ENCODE measurements at regions not wholly inside any gene's neighbourhood (a gene's known extent, or its start where the extent isn't known, plus 50 kb on each side); places are given as distances from the start of the nearest gene placed in this dataset.

DNA sequence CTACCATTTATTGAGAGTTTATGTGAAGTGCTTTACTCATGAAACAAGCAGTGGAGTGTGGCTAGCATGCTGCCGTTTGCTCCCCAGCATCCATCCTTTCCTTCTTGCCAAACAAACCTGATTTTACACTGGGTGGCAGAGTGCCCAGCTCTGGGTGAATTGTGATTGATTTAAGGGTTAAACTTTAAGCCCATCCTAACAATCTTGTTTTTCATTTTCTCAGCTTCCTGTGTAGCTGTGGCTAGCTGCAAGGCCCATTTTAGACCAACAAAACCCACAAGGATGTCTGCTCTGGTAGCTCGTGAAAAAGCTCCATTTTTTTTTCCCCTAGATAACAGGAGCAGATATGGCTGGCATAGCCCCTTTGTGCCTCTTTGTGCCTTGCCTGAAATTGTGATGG lies 77.7 kb upstream of the KCNG1 start:
- no peak for DNase-seq (ENCODE audit: low read depth)

DNA sequence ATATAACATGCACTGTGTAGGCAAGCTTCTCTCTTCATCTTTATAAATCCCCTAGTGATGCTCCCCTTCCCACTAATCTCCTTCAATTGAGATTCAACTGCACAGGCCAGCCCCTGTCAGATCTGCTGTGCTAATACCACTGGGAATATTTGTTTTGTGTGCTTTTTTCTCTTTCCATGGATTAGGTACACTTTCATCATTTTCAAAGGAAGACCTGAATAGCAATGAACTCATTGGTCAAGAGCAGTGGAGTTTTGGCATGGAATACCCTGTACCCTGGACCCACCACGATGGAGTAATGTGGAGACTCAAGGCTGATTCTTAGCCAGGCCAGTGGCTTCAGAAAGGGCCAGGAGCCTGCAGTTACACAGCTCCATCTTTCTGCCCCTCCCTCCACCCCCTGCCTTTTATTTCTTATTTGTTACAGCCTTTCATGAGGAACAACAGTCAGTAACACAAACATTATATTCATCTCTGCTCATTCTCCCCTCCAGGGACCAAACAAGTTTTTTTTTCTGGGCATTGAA lies 75.4 kb upstream of the KCNG1 start:
- DNase-seq (ENCODE audit: low read depth), result no peak

DNA sequence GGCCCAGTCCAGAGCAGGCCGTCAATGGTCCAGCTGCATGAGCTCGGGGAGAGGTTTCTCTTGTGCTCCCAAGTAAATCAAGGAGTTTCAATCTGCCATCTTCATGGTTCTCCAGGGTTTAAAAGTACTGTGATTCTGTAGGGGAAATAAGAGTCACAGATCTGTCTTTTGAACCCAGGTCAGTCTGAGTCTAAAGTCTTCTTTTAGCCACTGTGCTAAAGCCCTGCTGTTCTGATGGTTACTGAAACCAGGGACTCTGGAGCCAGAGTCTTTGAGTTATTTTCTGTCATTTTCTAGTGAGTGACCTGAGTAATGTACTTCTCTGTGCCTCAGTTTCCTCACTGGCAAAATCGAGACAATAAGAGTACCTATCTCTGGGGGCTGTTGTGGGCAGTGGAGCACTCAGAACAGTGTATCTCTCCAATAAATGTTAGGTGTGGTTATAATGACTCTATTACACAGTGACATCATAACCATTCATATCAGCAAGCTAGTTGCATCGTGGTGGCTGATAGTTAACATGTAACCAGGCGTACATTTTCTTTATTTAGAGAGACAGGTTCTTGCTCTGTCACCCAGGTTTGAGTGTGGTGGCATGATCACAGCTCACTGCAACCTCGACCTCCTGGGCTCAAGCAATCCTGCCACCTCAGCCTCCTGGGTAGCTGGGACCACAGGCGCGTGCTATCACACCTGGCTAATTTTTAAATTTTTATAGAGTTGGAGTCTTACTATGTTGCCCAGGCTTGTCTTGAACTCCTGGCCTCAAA lies 74.6 kb upstream of the KCNG1 start:
- no peak for DNase-seq (ENCODE audit: low read depth)

DNA sequence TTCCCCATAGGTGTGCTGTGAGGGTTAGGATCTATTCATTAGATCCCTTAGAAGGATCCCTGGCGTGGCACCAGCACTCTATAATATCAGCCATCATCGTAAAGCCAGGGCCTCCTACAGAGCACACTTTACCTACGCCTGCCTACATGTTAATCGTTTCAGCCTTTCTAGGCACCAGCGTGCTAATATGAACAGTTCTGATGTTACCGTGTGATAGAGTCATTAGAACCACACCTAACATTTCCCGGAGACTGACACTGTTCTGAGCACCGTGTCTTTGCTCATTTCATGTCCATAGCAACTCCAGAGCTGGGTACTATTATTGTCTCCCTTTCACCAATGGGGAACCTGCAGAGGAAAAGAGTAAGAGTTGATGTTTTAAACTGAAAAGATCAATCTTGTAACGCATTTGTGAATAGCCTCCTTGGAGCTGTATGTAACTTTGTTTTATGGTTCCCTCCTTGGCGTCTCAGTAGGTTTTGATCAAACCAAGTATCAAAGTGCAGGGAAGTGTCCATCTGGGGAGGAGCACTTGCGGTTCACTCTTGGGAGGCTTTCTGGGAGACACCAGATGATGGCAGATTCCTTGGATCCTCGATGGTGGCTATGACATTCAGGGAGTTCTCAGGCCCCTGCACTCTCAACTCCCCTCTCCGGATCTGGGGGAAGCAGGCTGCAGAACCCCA lies 73.8 kb upstream of the KCNG1 start:
- DNase-seq (ENCODE audit: low read depth), result no peak

DNA sequence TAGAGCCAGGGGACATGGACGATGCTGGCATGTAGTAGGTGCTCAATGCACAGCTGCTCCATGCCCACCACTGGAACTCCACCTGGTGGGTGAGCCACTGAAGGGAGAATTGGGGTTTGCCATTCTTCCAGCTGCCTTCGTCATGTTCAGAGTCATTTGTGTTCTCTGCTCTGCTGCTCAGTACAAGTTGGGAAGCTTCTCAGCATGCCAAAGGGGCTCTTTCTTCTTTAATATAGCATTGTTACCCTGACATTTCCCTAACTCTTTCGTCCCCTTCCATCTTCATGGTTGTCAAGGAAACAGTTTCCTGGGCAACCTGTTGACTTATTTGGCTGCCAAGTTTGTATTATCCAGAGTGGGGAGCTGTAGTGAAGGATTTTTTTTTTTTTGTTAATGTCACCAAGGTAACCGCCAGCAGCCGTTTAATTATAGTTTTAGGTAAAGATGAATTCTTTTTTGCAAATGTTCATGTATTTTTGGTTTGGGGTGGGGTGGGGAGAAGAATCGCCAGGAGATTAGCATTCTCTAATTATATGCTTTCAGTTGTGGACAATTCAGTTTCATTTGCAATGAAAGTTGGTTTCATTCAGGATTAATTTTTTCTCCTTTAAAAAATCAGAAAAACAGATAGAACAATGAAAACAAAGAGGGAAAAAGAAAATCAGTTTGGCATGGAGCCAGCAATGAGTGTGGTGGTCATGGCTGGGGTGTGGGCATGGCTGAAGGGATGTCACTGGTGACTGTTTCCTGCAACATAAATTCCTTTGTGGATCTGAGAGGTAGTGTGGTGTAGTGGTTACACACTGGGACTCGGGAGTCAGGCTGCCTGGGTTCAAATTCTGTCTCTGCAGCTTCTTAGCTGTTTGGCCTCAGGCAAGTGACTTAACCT lies 73.0 kb upstream of the KCNG1 start:
- DNase-seq (ENCODE audit: low read depth), result no peak

DNA sequence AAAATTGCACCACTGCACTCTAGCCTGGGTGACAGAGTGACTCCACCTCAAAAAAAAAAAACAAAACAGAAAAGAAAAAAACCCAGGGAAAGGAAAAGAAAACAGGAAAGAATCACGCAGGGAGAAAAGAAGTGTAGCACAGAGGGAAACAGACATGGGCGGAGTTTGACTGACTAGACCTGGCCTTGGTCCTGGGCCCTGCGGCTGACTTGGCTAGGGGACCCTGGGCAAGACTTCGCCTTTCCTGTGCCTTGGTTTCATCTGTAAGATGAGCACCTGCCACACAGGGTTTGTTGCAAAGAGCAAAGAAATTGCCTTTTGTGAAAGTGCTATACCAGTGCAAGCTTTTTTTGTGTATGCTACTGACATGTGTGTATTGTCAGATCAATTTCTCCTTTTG lies 71.3 kb upstream of the KCNG1 start:
- DNase-seq (ENCODE audit: low read depth), result no peak

DNA sequence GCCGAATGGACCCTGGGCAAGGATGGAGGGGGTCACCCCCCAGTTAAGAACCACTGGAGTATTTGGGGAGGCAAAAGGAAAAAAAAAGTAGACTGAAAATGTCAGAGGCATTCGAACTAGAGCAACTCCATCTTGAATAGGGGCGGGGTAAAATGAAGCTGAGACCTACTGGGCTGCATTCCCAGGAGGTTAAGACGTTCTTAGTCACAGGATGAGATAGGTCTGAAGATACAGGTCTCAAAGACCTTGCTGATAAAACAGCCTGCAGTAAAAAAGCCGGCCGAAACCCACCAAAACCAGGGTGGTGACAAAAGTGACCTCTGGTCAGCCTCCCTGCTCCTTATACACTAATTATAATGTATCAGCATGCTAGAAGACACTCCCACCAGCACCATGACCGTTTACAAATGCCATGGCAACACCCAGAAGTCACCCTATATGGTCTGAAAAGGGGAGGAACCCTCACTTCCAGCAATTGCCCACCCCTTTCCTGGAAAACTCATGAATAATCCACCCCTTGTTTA lies 70.4 kb upstream of the KCNG1 start:
- no peak for DNase-seq (ENCODE audit: low read depth)

DNA sequence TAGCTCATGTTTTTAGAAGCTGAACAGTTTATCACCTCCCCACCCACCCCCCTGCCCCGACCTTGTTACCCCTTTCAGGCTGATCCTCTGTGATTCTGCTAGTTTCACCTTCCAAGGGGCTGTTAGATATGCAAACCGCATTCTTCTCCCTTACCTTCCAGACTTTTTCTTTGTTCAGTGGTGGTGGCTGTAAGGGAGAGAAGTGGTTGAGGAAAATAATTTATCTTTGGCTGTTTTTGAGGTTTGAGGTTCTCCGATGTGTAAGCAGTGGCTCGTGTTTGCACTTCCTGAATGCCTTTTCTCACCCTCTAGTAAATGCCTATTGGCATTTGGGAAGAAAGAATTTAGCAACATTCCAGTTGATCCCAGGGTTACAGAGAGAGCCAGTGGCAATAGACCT lies 69.4 kb upstream of the KCNG1 start:
- no peak for DNase-seq (ENCODE audit: low read depth)

DNA sequence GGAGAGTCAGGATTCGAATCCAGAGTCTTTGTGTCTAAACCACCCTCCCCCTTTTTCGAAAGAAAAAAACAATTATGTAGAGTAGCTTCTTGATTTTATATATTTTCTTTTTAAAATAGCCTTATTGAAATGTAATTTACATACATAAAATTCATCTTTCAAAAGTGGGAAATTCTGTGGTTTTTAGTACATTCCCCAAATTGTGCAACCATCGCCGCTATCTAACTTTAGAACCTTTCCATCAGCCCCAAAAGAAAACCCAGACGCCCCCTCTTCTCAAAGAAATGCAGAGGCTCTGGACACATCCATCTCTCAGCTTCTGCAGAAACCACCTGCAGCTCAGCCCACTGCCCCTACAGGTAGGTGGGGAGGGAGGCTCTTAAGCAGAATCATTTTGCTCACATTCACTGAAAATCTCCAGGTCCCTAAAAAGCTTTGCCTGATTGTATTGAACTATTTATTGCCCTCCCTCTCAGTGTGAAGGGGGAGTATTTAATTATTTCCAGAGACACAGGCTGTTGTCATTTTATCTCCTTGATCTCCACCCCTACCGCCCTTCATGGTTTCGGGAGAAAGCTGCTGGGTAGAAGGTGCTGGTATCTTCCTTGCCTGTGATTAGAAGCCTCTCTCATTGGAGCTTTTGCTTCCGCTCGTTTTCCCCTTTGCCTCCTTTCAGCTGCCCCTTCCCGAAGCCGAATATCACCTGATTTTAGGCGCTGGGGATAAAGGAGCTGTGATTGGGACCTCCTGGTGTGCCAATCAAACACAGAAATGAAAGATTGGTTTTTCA lies 68.7 kb upstream of the KCNG1 start:
- no peak for DNase-seq (ENCODE audit: low read depth)

DNA sequence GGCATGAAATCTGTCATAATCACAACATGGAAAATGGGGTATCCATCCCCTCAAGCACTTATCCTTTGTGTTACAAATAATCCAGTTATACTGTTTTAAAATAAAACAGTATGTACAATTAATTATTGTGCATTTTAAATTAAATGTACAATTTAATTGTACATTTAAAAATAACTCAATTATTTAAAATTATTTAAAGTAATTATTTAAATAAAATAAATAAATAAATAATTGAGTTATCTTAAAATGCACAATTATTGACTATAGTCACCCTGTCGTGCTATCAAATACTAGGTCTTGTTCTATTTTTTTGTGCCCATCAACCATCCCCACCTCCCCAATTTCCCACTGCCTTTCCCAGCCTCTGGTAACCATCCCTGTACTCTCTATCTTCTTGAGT lies 66.9 kb upstream of the KCNG1 start:
- DNase-seq (ENCODE audit: low read depth), result no peak

DNA sequence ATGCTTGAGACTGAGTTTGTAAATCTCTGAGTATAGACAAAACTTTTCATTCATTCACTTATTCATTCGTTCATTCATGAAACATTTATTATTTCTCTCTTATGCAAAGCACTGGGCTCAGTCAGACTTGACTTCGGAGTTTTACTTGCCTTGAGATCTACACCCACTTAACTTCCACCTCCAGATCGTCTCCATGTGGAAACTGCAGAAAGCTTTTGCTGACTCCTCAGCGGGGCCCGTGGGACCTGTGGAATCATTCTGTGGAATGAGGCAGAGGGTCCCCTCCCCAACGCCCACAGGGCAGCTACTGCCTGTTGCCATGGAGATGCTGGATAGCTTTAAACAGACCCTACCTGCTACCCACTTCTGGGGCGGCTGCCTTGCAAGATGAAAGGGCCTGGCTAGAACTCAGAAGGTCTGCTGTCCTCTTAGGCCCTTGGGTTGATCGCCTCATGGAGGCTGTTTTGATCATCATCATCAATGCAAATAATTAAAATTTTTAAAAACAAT lies 66.4 kb upstream of the KCNG1 start:
- no peak for DNase-seq (ENCODE audit: low read depth)

DNA sequence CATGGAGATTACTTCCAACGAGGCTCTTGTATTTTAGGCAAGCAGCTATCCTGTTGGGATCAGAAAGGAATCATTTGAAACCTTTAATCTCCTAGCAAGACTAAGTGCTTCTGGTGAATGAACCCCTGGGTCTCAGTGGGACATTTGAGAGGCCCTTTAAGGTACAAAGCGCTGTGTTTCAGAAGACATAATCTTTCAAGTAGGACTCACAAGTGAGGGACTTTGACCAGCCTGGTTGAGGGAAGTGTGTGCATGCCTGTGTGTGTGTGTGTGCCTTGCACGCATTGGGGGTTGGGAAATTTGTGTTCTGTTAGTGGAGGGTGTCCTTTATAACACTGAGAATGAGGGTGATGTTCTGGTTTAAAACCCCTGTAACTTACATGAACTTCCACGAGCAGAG lies 64.4 kb upstream of the KCNG1 start:
- no peak for DNase-seq (ENCODE audit: low read depth)

DNA sequence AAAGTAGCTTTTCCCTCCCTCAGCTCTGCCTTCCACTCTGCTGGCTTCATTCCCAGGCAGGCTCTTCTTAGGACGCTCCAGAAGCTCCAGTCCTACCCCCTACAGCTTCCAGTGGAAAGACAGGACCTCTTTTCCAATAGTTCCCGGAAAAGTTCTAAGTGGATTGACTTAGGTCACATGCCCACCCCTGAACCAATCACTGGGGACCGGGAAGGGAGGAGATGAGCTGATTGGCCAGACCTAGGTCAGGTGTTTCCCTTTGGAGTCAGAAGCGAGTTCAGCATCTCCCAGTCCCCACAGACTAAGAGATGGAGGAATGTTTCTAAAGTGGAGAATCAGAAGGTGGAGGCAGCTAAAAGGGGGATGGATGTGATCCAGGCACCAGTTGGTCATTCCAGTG lies 62.9 kb upstream of the KCNG1 start:
- DNase-seq (ENCODE audit: low read depth), result no peak

DNA sequence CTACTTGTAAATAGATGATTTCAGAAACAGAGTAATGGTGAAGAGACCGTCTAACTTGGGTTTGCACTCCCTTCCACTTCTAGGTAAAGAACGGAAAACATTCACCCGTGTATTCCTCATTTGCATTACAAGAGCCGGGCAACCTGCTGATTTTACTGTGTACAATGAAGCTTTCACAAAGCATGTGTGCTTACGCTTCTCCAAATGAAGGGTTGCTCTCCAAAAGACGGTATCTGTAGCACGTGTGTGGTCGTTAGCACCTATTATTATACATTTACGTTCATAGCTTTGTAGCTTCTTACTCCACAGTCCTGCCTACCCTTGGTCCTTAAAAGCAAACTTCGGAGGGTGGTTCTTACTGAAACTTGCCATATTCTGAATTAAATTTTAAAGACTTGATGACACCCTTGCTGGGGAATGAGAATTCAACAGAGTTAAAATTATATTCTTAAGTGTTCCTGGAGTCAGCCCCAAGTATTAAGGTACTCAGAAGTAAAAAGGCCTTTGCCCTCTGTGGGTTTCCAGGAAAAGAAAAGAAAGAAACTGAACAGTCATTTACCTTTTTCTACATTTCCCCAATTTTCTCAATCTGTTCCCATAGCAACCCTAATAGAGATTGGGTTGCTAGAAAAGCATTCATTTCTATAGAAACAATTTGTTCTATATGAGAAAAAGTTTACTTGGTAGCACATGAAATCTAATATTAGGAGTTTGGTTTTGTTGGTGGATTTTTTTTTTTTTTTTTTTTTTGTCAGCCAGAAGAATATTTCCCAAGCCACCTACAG lies 61.9 kb upstream of the KCNG1 start:
- DNase-seq (ENCODE audit: low read depth), result no peak

DNA sequence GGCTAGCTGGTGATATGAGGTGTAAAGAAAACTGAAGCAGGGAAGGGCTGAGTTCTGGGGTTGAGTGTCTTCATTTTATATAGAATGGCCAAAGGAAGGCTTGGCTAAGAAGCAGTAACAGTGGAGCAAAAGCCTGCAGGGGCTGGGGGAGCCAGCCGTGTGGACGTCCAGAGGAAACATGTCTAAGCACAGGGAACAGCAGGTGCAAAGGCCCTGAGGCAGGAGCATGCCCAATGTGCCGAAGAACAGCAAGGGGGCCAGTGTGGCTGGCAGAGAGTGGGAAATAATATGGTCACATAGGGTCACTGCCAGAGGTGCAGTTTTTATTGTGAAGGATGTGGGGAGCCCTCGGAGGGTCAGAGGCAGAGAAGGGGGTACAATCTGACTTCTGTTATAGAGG lies 60.5 kb upstream of the KCNG1 start:
- no peak for DNase-seq (ENCODE audit: low read depth)

DNA sequence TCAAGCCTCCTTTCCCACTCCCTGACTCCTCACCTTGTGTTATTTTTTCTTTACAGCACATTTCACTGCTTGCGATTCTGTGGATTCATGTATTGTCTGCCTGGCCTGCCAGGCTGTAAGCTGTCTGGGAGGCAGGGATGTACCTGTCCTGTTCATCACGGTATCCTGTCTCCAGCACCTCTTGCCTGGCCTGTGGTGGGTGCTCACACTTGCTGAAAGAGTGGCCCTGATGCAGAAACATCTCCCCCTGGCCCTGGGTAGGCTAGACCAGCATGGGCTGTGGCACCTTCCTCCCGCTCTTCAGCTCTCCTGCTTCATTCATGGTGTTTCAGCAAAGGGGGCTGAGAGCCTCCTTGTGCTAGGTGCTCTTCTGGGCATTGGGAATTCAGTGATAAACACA lies 60.1 kb upstream of the KCNG1 start:
- no peak for DNase-seq (ENCODE audit: low read depth)

DNA sequence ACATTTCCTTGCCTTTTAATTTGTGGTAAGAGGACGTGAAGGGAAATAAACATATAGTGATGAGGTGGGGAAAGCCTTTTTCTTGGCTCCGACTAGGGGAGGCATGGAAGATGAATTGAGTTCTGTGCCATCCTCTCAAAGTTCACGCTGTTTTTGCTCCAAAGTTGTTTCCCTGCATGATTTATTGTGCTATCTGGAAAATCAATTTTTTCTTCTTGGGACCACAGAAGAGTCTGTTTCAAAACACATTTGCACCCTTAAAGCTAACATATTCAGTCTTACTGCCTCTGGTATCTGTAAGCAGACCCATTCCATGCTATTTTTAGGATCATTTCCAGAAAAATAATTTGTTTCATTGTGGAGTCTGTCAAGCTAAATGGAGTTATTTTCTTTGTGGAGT lies 57.6 kb upstream of the KCNG1 start:
- DNase-seq (ENCODE audit: low read depth), result no peak

DNA sequence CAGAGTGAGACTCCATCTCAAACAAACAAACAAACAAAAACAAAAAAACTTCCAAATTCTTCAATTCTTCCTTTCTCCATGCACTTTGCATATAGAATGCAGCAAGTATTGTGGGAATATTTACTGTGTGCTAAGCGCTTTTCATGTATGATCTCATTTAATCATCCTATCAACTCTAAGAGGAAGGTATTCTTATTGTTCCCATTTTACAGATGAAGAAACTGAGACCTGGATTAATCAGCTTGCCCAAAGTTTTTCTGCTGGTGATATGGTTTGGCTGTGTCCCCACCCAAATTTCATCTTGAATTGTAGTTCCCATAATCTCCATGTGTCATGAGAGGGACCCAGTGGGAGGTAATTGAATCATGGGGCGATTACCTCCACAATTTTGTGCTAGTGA lies 56.6 kb upstream of the KCNG1 start:
- DNase-seq (ENCODE audit: low read depth), result no peak

DNA sequence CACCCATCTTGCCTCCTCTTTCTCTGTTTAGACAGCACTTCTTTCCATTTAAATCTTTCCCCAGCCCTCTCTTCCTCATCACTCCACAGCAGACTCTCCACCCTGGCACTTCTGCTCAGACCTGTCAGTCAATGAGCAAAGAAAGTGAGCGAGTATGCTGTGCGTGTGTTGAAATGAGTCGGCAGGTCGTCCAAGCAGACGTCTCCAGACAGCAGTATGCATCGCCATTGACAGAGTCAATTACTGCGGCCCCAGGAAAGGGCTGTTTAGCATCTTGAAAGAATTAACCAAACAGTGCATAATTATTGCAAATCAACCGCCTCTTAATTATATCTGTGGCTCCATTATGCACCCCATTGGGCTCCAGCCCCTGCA lies 54.8 kb upstream of the KCNG1 start:
- no peak for DNase-seq (ENCODE audit: low read depth)
